Keratinocyte (primary cell): ENCODE measurements at regions not wholly inside any gene's neighbourhood (a gene's known extent, or its start where the extent isn't known, plus 50 kb on each side); places are given as distances from the start of the nearest gene placed in this dataset.

Experiments used
- EZH2 ChIP-seq: IDR thresholded peaks from one replicate; pipeline ENCODE4 v1.6.1; 2012; ENCODE audit warnings: inconsistent platforms, mild to moderate bottlenecking, low read length, moderate library complexity
- TF ChIP-seq, protein P1 (sequence below), 3 experiments: IDR thresholded peaks in 1 of 3; conservative IDR thresholded peaks in 1 of 3; optimal IDR thresholded peaks in 1 of 3; 2 replicates in 2 of 3; 3 replicates in 1 of 3; pipeline versions ENCODE3 to v1.5.1; 2011; ENCODE audit warnings: low read length in 3 of 3, mild to moderate bottlenecking in 3 of 3, moderate library complexity in 2 of 3, control low read depth in 1 of 3, inconsistent platforms in 1 of 3; ENCODE audit not compliant: insufficient read depth in 2 of 3; ENCODE audit errors: extremely low read depth in 1 of 3

- TF ChIP-seq, protein P1, sequence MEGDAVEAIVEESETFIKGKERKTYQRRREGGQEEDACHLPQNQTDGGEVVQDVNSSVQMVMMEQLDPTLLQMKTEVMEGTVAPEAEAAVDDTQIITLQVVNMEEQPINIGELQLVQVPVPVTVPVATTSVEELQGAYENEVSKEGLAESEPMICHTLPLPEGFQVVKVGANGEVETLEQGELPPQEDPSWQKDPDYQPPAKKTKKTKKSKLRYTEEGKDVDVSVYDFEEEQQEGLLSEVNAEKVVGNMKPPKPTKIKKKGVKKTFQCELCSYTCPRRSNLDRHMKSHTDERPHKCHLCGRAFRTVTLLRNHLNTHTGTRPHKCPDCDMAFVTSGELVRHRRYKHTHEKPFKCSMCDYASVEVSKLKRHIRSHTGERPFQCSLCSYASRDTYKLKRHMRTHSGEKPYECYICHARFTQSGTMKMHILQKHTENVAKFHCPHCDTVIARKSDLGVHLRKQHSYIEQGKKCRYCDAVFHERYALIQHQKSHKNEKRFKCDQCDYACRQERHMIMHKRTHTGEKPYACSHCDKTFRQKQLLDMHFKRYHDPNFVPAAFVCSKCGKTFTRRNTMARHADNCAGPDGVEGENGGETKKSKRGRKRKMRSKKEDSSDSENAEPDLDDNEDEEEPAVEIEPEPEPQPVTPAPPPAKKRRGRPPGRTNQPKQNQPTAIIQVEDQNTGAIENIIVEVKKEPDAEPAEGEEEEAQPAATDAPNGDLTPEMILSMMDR (optimal IDR thresholded peaks at IDR 0.05 in 1 of 3, IDR thresholded peaks at IDR 0.05 in 1 of 3, conservative IDR thresholded peaks at IDR 0.05 in 1 of 3; ENCODE audit: extremely low read depth in 1 of 3, insufficient read depth in 2 of 3, low read length in 3 of 3), result no peak
- TF ChIP-seq EZH2, result no peak
Observed at GRCh38 chr2:19750136-19750535, 151.6 kb downstream of the TTC32 start.
